ENCODE measurements at regions not wholly inside any gene's neighbourhood (a gene's known extent, or its start where the extent isn't known, plus 50 kb on each side); places are given as distances from the start of the nearest gene placed in this dataset.
"Not testable (repeated sequence)": the region's sequence is repeated elsewhere in the genome, so short reads cannot be mapped to it uniquely, and the experiment has no call there.

DNA sequence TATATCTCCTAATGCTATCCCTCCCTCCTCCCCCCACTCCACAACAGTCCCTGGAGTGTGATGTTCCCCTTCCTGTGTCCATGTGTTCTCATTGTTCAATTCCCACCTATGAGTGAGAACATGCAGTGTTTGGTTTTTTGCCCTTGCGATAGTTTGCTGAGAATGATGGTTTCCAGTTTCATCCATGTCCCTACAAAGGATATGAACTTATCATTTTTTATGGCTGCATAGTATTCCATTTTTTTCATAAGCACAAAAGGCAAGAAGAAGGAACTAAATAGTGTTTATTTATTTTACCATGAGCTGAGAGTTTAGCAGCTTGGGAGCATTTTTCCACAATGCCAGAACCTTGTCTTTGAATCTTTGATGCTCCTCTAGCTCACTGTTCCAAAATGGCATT is 113.6 kb upstream of the OR4E1 start:
- not testable (repeated sequence) for H3K27me3 ChIP-seq

DNA sequence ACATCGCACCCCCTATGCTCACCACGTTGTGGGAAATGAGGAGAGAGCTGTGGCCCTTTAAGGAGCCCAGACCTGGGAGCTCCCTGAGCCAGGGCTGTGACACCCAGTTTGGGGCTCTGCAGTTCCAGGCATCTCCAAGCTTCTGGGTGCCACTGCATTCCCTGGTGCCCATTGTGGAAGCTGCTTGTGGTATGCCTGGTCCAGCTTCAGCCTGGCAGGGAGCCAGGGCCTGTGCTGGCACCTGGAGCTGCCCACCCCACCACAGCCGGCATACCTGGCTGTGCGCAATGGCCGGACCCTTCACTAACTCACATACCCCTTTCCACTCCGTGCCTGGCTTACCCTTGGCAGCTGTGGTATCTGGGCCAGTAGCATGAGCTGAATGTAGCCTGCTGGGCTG is 107.9 kb upstream of the OR4E1 start:
- Histone ChIP-seq H3K27me3 (no peaks in the 10 kb centered on the region), H3K9me3 (no peaks in the 10 kb centered on the region), H3K36me3 (no peaks in the 10 kb centered on the region), H3K4me3 (no peak overlapping the region)
- DNase-seq: no peak

More for the DNA sequence above, 113.6 kb upstream of the OR4E1 start:
- H3K9me3 ChIP-seq, DNase-seq, H3K4me3 ChIP-seq, H3K36me3 ChIP-seq: not testable (repeated sequence)

DNA sequence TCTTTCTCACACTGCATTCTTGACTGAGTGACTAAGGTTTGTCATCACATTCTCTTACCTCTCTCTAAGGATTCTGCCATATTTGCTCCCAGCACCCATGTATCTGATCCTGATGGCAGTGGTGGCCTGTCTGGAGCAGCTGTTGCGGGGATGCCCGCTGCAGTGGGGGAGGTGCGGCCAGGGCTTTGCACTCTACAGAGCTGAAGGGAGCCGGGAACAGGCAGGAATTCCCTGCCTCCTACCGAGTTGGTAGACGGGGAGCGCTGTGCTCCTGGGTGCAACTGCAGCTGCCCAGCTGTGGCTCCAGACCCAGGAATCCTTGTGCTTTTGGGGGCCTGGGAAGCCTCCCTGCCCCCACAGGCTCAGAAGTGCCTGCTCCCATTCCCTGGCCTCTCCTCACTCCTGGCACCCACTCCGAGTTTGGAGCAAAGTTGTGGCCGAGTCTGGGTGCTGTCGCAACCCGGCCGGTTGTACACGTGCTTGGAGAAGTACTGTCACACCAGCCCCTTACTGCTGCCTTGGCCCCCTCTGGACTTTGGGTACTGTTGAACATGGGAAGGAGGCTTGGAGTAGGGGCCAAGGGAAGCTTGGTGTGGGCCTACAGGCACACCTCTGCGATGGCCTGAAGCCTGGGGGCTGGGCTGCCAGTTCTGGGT is 106.9 kb upstream of the OR4E1 start:
- Histone ChIP-seq H3K36me3 (no peaks in the 10 kb centered on the region), H3K9me3 (no peaks in the 10 kb centered on the region), H3K27me3 (no peaks in the 10 kb centered on the region), H3K4me3 (no peak overlapping the region)
- DNase-seq: no peak

DNA sequence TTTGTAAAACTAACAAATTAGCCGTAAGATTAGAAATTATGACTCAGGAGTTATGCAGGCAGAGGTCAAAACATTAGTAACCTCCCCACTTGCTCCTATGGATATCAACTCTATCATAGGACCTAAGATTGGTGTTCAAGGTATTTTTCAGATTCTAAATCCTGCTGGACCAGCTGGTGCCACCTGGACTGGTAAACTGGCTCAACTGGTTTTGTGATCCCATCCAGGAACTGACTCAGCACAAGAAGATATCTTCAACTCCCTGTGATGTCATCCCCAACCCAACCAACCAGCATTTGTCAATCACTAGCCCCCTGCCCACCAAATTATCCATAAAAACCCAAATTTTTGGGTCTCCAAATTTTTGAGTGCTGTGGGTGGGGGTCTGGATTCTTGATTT is 98.1 kb upstream of the OR4E1 start:
- H3K36me3 ChIP-seq: no peaks in the 10 kb centered on the region
- DNase-seq: no peak
- H3K9me3 ChIP-seq: no peaks in the 10 kb centered on the region
- H3K4me3 ChIP-seq: no peak overlapping the region
- H3K27me3 ChIP-seq: no peaks in the 10 kb centered on the region

DNA sequence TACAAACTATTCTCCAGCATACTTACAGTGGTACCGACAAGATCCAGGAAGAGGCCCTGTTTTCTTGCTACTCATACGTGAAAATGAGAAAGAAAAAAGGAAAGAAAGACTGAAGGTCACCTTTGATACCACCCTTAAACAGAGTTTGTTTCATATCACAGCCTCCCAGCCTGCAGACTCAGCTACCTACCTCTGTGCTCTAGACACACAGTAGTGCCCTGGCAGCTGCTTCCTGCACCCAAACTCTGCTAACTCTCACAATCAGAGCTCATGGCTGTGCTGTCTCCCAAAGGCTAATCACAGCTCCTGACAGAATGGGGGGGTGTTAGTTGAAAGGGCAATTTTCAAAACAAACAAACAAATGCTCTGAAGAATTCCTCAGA is 95.2 kb upstream of the OR4E1 start:
- Histone ChIP-seq H3K9me3 (no peaks in the 10 kb centered on the region), H3K36me3 (no peaks in the 10 kb centered on the region), H3K27me3 (no peaks in the 10 kb centered on the region), H3K4me3 (no peak overlapping the region)
- DNase-seq: no peak

DNA sequence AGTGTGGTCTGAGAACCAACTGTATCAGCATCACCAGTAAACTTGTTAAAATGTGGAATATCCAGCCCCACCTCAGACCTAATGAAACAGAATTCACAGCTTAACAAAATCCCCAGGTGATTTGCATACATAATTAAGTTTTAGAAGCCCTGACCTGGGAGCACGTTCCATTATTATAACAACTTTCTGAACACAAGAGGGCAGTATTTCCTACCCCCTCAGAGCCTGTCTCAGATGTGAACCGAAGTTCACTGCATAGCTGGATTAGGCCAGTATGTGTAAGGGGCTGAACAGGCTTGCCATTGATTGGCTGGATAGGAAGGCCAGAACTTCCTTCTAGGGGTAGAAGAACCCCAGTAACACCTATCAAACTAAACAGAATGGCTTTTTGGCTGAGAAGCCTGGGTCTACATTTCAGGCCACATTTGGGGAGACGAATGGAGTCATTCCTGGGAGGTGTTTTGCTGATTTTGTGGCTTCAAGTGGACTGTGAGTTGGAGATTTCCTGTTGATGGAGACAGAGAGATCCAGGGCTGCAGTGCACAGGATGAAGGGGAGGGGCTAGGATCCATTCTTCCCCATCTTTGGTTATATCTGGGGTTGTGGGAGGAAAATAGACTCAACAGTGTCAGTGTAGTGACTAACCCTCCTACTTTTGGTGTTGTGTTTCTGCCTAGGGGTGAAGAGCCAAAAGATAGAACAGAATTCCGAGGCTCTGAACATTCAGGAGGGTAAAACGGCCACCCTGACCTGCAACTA is 94.7 kb upstream of the OR4E1 start:
- Histone ChIP-seq H3K4me3 (no peak overlapping the region), H3K36me3 (no peaks in the 10 kb centered on the region), H3K9me3 (no peaks in the 10 kb centered on the region), H3K27me3 (no peaks in the 10 kb centered on the region)
- no peak for DNase-seq

DNA sequence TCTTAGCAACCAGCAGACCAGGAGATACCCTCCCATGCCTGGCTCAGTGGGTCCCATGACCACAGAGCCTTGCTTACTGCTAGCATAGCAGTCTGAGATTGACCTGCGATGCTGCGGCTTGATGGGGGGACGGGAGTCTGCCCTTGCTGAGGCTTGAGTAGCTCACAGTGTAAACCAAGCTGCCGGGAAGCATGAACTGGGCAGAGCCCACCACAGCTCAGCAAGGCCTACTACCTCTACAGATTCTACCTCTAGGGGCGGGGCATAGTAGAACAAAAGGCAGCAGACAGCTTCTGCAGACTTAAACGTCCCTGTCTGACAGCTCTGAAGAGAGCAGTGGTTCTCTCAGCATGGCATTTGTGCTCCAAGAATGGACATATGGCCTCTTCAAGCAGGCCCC is 86.7 kb upstream of the OR4E1 start:
- H3K4me3 ChIP-seq, H3K27me3 ChIP-seq, H3K36me3 ChIP-seq, DNase-seq, H3K9me3 ChIP-seq: not testable (repeated sequence)

DNA sequence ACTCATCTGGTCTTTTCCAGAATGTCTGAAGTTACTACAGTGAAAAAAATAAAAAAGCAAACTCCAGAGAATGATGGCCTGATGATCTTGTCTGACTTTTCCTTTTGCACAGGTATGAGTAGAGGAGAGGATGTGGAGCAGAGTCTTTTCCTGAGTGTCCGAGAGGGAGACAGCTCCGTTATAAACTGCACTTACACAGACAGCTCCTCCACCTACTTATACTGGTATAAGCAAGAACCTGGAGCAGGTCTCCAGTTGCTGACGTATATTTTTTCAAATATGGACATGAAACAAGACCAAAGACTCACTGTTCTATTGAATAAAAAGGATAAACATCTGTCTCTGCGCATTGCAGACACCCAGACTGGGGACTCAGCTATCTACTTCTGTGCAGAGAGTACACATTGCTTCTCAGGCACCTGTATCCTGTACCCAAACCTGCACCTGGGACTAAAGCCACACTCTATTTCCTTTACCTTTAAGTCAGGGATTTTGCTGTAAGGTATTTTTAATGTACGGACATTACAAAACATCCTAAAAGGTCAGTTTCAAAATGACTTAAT is 75.8 kb upstream of the OR4E1 start:
- no peaks in the 10 kb centered on the region for H3K27me3 ChIP-seq
- H3K9me3 ChIP-seq: no peaks in the 10 kb centered on the region
- H3K36me3 ChIP-seq: no peaks in the 10 kb centered on the region
- H3K4me3 ChIP-seq: no peak overlapping the region
- no peak for DNase-seq

DNA sequence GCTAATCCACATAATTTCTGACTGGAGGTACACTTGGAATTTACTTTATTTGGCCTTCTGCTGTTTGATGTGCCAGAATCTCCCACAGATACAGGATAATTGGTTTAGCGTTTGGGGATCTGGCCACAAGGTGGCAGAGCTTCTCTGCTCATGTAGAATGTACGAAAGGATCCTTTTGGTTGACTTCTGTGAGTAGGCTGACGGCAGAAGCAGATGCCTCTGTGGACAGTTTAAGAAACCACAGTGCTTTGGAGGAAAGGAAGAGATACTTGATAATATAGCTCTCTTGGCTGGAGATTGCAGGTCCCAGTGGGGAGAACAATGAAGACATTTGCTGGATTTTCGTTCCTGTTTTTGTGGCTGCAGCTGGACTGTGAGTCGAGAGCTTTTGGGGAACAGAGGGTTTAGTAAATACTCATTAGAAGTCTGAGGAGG is 75.3 kb upstream of the OR4E1 start:
- DNase-seq: peak; percentile 4
- Histone ChIP-seq H3K4me3 (no peak overlapping the region), H3K27me3 (no peaks in the 10 kb centered on the region), H3K9me3 (no peaks in the 10 kb centered on the region), H3K36me3 (no peaks in the 10 kb centered on the region)

DNA sequence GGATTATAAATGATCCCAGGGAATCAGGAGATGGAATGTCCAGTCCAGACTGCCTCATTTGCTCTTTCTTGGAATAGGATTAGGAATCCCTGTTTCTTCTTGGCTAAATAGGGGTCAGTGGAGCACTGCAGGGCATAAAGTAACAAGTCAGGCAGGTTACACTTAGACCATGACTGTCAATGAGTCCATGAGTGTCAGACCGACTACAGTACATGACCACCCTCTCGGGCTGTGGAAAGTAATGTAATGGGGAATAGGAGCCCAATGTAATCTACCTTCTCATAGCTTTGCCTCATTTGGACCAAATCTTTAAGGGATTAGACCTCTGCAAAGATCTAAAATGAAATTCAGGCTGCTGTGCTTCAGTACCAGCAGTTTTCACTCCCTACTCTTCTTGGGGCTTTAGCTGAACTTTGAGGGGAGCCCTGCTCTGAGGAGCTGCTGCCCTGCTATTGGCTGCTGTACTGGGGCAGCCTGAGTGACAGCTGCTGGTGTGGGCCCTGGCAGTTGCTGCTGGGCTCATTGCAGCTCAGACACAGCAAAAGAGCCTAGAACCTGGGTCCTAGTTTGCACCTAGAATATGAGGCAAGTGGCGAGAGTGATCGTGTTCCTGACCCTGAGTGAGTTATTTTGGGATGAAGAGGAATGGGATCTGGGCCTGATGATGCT is 62.2 kb upstream of the OR4E1 start:
- no peak for DNase-seq
- Histone ChIP-seq H3K4me3 (no peak overlapping the region), H3K36me3 (no peaks in the 10 kb centered on the region), H3K9me3 (no peaks in the 10 kb centered on the region), H3K27me3 (no peaks in the 10 kb centered on the region)

DNA sequence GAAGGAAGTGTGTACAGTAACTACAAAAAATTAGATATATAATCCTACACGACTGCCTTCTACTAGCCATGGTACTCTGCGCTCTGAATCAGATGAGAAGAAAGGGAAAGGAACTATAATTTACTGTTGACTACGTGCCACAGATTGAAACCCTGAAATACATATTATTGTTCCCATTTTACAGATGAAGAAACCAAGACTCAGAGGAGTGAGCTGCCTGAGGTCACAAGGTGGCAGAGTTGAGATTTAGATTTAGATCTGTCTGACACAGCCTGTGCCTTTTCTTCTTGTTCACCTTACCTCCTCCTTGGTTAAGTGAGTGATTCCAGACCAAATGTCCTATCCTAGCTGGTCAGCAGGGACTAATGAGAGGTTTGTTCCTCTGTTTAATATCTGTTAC is 61.6 kb upstream of the OR4E1 start:
- H3K27me3 ChIP-seq: no peaks in the 10 kb centered on the region
- no peak overlapping the region for H3K4me3 ChIP-seq
- no peak for DNase-seq
- no peaks in the 10 kb centered on the region for H3K36me3 ChIP-seq
- H3K9me3 ChIP-seq: no peaks in the 10 kb centered on the region

DNA sequence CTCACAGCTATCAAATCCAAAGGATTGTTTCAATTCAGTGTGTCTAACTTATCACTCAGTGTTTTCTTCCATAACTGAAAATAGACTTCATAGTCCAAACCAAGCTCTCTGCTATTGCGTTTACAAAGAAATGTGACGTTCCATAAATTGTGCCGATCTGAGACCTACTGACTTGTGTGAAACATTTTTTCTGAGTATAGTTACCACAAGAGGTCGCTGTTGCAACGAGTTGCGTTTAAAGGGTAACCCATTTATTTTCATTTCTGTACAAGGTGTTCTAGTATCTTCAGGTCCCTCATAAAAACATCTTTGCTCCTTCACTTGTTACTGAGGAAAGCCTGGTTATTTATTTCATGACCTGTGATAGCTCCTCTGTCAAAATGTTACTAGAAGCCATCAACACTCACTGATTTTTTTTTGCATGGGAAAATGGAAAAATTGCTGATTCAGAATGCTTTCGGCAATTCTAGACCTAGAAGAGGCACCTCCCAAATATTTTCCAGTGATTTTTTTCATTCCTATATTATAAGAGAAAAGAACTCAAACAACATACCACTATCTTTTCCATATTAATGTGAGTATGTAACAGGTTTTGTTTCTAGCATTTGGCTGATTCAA is 60.9 kb upstream of the OR4E1 start:
- no peaks in the 10 kb centered on the region for H3K9me3 ChIP-seq
- DNase-seq: no peak
- H3K4me3 ChIP-seq: no peak overlapping the region
- H3K27me3 ChIP-seq: no peaks in the 10 kb centered on the region
- H3K36me3 ChIP-seq: no peaks in the 10 kb centered on the region

DNA sequence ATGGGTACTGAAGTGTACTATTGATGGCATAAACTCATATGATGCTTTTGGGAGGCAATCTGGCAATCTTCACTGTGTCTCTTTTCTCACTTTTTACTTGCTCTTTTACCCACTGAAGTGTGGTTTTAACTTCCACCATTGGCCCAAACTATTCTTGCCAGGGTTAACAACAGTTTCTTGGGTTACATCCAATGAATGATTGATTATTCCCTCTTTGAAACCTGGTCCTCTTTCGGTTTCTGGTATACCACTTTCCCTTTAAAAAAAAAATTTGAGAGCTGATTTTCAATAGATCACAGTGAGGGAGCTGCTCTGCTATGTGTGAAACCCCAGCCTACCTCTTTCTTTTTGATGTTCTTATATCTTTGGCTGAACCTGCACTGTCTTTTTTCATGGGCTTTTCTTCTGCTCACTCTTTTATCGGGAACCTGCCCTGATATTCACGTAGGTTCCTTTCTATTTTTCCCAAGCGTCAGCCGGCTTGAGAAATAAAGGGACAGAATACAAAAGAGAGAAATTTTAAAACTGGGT is 56.1 kb upstream of the OR4E1 start:
- H3K27me3 ChIP-seq: no peaks in the 10 kb centered on the region
- H3K4me3 ChIP-seq: no peak overlapping the region
- no peaks in the 10 kb centered on the region for H3K36me3 ChIP-seq
- DNase-seq: no peak
- H3K9me3 ChIP-seq: no peaks in the 10 kb centered on the region

DNA sequence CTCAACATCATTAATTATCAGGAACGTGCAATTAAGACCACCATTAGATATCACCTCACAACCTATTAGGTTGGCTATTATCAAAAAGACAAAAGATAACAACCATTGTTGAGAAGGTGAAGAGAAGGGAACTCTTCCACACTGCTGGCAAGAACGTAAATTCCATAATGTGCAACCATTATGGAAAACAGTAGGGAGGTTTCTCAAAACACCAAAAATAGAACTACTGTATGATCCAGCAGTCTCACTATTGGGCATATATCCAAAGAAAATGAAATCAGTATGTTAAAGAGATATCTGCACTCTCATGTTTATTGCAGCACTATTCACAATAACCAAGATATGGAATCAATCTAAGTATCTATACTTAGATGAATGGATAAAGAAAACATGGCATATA is 51.6 kb upstream of the OR4E1 start:
- no peaks in the 10 kb centered on the region for H3K36me3 ChIP-seq
- no peaks in the 10 kb centered on the region for H3K27me3 ChIP-seq
- H3K9me3 ChIP-seq: no peaks in the 10 kb centered on the region
- H3K4me3 ChIP-seq: no peak overlapping the region
- no peak for DNase-seq

DNA sequence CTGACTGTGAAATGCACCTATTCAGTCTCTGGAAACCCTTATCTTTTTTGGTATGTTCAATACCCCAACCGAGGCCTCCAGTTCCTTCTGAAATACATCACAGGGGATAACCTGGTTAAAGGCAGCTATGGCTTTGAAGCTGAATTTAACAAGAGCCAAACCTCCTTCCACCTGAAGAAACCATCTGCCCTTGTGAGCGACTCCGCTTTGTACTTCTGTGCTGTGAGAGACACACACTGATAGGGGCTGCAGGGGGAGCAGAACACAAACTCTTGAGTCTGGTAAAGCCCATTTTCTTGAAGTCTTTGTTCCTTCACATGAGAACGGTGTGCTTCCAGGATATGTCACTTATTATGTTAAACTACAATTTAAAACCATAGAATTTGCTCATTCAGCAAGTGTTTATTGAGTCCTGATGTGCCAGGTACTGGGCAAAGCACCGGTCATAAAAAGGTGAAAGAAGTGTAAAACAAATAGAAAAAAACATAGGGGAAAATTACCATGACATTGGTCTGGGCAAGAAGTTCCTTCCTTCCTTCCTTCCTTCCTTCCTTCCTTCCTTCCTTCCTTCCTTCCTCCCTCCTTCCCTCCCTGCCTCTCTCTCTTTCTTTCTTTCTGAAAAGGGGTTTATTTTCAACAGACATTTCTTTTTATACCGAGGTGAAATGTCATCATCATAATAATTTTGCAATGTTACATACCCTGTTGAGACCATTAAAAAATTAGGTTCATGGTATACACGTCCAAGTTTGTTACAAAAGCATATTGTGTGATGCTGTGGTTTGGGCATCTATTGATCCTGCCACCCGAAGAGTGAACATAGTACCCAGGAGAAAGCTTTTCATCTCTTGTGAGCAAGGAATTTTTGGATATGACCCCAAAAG is 50.7 kb upstream of the OR4E1 start:
- Histone ChIP-seq H3K27me3 (no peaks in the 10 kb centered on the region), H3K9me3 (no peaks in the 10 kb centered on the region), H3K4me3 (no peak overlapping the region), H3K36me3 (no peaks in the 10 kb centered on the region)
- DNase-seq: no peak

DNA sequence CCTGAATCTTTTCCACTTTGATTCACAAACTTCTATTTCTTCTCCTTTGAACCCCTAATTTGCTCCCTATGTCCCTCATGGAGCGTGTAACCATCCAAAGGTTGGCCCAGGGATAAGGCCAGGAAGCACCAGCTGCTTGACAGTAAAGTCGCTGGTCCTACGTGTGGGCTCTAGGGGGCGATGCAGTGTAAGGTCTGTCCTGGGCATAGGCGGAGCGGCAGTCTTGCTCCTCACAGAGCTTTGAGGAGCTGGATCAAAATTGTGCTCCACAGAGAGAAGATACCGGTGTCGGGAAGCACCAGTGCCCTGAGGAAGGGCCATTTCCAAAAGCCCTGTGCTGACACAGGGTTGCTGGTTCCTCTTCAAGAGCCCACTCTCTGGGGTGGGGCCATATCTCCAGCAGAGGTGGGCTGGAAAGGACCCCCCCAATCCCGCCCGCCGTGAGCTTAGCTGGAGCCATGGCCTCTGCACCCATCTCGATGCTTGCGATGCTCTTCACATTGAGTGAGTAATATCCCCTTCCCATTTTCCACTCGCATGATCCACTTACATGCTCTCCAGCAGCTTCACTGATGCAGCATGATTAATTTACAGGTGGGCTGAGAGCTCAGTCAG is 49.9 kb upstream of the OR4E1 start:
- peak; percentile 11 for DNase-seq
- Histone ChIP-seq H3K9me3 (no peaks in the 10 kb centered on the region), H3K27me3 (no peaks in the 10 kb centered on the region), H3K36me3 (no peaks in the 10 kb centered on the region), H3K4me3 (no peak overlapping the region)
